Stimulated activated CD4-positive, alpha-beta T cell treated with anti-CD3 and anti-CD28 coated beads, Interleukin-1b, Interleukin-23, amount 100 ng/mL, for 4 hours (primary cell): ENCODE measurements at regions not wholly inside any gene's neighbourhood (a gene's known extent, or its start where the extent isn't known, plus 50 kb on each side); places are given as distances from the start of the nearest gene placed in this dataset.

Experiments
- DNase-seq, 2 donors: peaks; one replicate each; pipeline ENCODE4 v3.0.0-alpha.2; 2020; ENCODE audit warnings: low read depth in 2 of 2

GRCh38 chr13:31927219-31927653, 104.3 kb upstream of the FRY start:
- DNase-seq = no peak

- no peak for DNase-seq
Observed at GRCh38 chr13:31929031-31929770, 102.4 kb upstream of the FRY start.

- no peak for DNase-seq
Observed at GRCh38 chr13:31930490-31930889, 101.1 kb upstream of the FRY start.

GRCh38 chr13:31930901-31931522, 100.6 kb upstream of the FRY start:
- DNase-seq = no peak

GRCh38 chr13:31937436-31937835, 94.1 kb upstream of the FRY start:
- no peak for DNase-seq

GRCh38 chr13:31940076-31940475, 91.5 kb upstream of the FRY start:
- no peak for DNase-seq

GRCh38 chr13:31943591-31943990, 88.0 kb upstream of the FRY start:
- DNase-seq = no peak

- no peak for DNase-seq
Observed at GRCh38 chr13:31944262-31945160, 87.1 kb upstream of the FRY start.

- no peak for DNase-seq
Observed at GRCh38 chr13:31945202-31945961, 86.2 kb upstream of the FRY start.

GRCh38 chr13:31946091-31946770, 85.3 kb upstream of the FRY start:
- DNase-seq = no peak

- no peak for DNase-seq
Observed at GRCh38 chr13:31947105-31947504, 84.5 kb upstream of the FRY start.

GRCh38 chr13:31947506-31947905, 84.1 kb upstream of the FRY start:
- no peak for DNase-seq

- no peak for DNase-seq
Observed at GRCh38 chr13:31949486-31949885, 82.1 kb upstream of the FRY start.

GRCh38 chr13:31950111-31950815, 81.3 kb upstream of the FRY start:
- no peak for DNase-seq

GRCh38 chr13:31951215-31951678, 80.3 kb upstream of the FRY start:
- no peak for DNase-seq

GRCh38 chr13:31952641-31953380, 78.8 kb upstream of the FRY start:
- DNase-seq = no peak

GRCh38 chr13:31955101-31955500, 76.5 kb upstream of the FRY start:
- no peak for DNase-seq

GRCh38 chr13:31955741-31956140, 75.8 kb upstream of the FRY start:
- DNase-seq = no peak

- DNase-seq = no peak
Observed at GRCh38 chr13:31956980-31957644, 74.5 kb upstream of the FRY start.
